ENCODE measurements at regions not wholly inside any gene's neighbourhood (a gene's known extent, or its start where the extent isn't known, plus 50 kb on each side); places are given as distances from the start of the nearest gene placed in this dataset.
"Not testable (repeated sequence)": the region's sequence is repeated elsewhere in the genome, so short reads cannot be mapped to it uniquely, and the experiment has no call there.

GRCh38 chr1:195697130-195697529 is 911.1 kb downstream of the KCNT2 start:
- H3K36me3 ChIP-seq: no peaks in the 10 kb centered on the region
- no peaks in the 10 kb centered on the region for H3K4me1 ChIP-seq
- WGBS, 2 donors: 84 to 92% methylated on average over 2 of the region's 2 CpGs
- no peaks in the 10 kb centered on the region for H3K9me3 ChIP-seq
- intact Hi-C loops (cut with DNase I): no loop called here
- H3K27me3 ChIP-seq: no peaks in the 10 kb centered on the region
- TF ChIP-seq POLR2A (IDR thresholded peaks at IDR 0.05): no peak
- TF ChIP-seq, protein P1, sequence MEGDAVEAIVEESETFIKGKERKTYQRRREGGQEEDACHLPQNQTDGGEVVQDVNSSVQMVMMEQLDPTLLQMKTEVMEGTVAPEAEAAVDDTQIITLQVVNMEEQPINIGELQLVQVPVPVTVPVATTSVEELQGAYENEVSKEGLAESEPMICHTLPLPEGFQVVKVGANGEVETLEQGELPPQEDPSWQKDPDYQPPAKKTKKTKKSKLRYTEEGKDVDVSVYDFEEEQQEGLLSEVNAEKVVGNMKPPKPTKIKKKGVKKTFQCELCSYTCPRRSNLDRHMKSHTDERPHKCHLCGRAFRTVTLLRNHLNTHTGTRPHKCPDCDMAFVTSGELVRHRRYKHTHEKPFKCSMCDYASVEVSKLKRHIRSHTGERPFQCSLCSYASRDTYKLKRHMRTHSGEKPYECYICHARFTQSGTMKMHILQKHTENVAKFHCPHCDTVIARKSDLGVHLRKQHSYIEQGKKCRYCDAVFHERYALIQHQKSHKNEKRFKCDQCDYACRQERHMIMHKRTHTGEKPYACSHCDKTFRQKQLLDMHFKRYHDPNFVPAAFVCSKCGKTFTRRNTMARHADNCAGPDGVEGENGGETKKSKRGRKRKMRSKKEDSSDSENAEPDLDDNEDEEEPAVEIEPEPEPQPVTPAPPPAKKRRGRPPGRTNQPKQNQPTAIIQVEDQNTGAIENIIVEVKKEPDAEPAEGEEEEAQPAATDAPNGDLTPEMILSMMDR (IDR thresholded peaks at IDR 0.05): no peak
- H3K27ac ChIP-seq: no peak overlapping the region
- DNase-seq: no peak
- no peak overlapping the region for H3K4me3 ChIP-seq (replicated peaks in 1 of 3)

DNA sequence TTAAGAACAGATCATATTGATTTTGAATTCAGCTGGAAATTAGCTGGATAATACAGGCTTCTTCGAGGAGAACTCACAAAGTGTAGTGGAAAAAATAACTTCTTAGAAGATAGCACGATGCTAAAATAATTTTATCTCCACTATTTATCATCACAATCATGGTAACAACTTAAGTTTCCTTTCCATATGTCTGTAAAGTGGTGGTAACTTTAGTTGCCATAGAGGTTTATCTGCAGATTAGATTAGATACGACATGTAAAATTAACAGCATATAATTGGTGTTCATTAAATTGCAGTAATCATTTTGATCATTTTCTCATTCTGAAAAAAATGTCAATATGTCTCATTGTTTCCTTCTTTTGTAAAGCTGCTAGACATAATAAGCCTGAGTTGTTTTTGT is 921.5 kb downstream of the KCNT2 start:
- DNase-seq: no peak
- intact Hi-C loops (cut with DNase I): no loop called here
- Histone ChIP-seq H3K4me1 (no peaks in the 10 kb centered on the region), H3K9me3 (no peaks in the 10 kb centered on the region), H3K4me3 (replicated peaks in 1 of 3) (no peak overlapping the region), H3K27ac (no peak overlapping the region), H3K27me3 (no peaks in the 10 kb centered on the region), H3K36me3 (no peaks in the 10 kb centered on the region)
- 80 to 84% methylated on average over 3 of the region's 3 CpGs for WGBS, 2 donors
- TF ChIP-seq POLR2A (IDR thresholded peaks at IDR 0.05): no peak
- TF ChIP-seq, protein P1 (IDR thresholded peaks at IDR 0.05): no peak

DNA sequence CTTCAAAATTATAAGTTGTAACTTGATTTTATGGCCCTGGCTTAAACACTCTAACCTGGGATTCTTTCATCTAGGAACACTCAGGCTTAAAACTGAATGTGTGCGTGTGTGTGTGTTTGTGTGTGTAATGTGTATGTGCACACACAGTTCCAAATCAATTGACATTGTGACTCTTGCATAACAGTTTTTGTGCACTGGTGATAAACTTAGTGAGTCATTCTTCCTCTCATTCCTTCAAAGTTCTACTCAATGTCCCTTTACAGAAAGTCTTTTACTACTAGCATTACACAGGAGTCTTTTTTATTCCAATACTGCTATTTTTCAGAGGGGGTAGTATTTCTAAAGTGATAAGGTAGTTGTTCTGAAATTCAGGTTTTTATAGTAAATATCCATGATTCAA is 943.6 kb downstream of the KCNT2 start:
- TF ChIP-seq POLR2A (IDR thresholded peaks at IDR 0.05): no peak
- TF ChIP-seq, protein P1 (IDR thresholded peaks at IDR 0.05): no peak
- H3K36me3 ChIP-seq: no peaks in the 10 kb centered on the region
- no peak for DNase-seq

DNA sequence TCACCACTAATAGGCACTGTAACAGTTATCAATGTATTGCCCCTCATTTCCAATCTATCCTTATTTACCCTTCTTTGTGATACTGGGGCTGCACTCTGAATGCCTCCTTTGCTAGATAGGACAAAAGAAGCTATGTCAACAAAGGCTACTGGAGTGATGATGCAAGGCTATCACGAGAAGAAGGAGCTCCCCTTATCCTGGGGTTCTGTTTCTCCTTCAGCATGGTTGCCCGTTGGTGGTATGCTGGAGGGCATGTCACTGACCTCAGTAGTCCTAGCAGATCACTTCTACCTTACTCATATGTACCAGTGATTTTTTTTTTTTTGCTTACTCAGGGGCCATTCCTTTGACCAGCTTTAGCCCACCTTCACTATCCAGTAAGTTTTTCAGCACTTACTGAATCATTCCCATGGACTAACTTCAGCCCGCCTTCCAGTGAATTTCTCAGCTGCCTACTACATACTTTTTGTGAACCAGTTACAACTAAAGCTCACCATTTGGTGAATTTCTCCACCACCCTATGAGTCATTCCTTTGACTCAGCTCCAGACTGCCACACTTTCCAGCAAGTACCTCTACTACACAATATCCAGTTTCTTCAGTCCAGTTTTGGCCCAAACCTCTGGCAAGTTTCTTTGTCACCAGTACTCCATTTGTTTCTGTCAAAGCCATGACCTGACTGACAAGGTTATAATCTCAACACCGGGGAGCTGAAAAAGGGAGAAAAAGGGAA is 944.5 kb downstream of the KCNT2 start:
- no peak for TF ChIP-seq POLR2A (IDR thresholded peaks at IDR 0.05)
- TF ChIP-seq, protein P1 (IDR thresholded peaks at IDR 0.05): no peak
- Histone ChIP-seq H3K27ac (no peak overlapping the region), H3K36me3 (no peaks in the 10 kb centered on the region), H3K9me3 (no peaks in the 10 kb centered on the region), H3K4me3 (replicated peaks in 1 of 3) (no peak overlapping the region), H3K4me1 (no peaks in the 10 kb centered on the region), H3K27me3 (no peaks in the 10 kb centered on the region)
- DNase-seq: no peak
- intact Hi-C loops (cut with DNase I): no loop called here
- 77 to 80% methylated on average over 4 of the region's 4 CpGs for WGBS, 2 donors

More for the DNA sequence above, 943.6 kb downstream of the KCNT2 start:
- H3K27ac ChIP-seq: no peak overlapping the region
- intact Hi-C loops (cut with DNase I): no loop called here
- no peaks in the 10 kb centered on the region for H3K4me1 ChIP-seq
- no peak overlapping the region for H3K4me3 ChIP-seq (replicated peaks in 1 of 3)
- no peaks in the 10 kb centered on the region for H3K9me3 ChIP-seq
- 91 to 96% methylated on average over 1 of the region's 1 CpG for WGBS, 2 donors
- no peaks in the 10 kb centered on the region for H3K27me3 ChIP-seq

DNA sequence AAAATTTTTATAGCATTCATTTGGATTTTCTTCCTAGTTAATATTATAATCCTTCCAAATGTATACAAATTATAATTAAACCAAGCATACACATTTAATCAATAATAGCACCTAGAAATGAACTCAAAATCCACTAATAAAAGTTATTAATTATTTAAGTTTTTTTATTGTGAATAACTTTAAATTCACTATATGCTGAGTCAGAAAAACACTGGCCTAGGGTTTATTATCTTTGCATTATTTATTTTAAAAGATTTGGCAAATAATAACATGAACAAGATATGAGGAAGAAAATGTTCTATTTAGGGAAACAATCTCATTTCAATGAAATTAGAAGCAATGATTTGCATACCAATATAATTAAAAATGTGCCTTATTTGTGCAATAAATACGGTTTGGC is 951.5 kb downstream of the KCNT2 start:
- H3K4me1 ChIP-seq: no peaks in the 10 kb centered on the region
- H3K4me3 ChIP-seq (replicated peaks in 1 of 3): no peak overlapping the region
- intact Hi-C loops (cut with DNase I): no loop called here
- DNase-seq: no peak
- no peaks in the 10 kb centered on the region for H3K9me3 ChIP-seq
- H3K27me3 ChIP-seq: no peaks in the 10 kb centered on the region
- TF ChIP-seq, protein P1 (IDR thresholded peaks at IDR 0.05): no peak
- TF ChIP-seq POLR2A (IDR thresholded peaks at IDR 0.05): no peak
- no peak overlapping the region for H3K27ac ChIP-seq
- 84 to 91% methylated on average over 1 of the region's 1 CpG for WGBS, 2 donors
- no peaks in the 10 kb centered on the region for H3K36me3 ChIP-seq

DNA sequence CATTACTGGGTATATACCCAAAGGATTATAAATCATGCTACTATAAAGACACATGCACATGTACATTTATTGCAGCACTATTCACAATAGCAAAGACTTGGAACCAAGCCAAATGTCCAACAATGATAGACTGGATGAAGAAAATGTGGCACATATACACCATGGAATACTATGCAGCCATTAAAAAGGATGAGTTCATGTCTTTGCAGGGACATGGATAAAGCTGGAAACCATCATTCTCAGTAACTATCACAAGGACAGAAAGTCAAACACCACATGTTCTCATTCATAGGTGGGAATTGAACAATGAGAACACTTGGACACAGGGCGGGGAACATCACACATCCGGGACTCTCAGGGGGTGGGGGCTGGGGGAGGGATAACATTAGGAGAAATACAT is 959.4 kb downstream of the KCNT2 start:
- H3K4me3 ChIP-seq (replicated peaks in 1 of 3); H3K27me3 ChIP-seq; H3K36me3 ChIP-seq; H3K9me3 ChIP-seq; H3K27ac ChIP-seq; intact Hi-C loops (cut with DNase I); H3K4me1 ChIP-seq; DNase-seq: not testable (repeated sequence)
- 94 to 100% methylated on average over 2 of the region's 2 CpGs for WGBS, 2 donors

Data from thyroid gland (tissue), 4 donors.